H1 (cell line): ENCODE measurements at regions not wholly inside any gene's neighbourhood (a gene's known extent, or its start where the extent isn't known, plus 50 kb on each side); places are given as distances from the start of the nearest gene placed in this dataset.

ENCODE experiments used
- CTCF ChIA-PET: fragments of 300-600 bp; sonication (Branson Sonifier 250); formaldehyde crosslinking; loops from one replicate; lab custom pipeline; 2021; ENCODE audit not compliant: partially characterized antibody; lab: Charles Lee
- POLR2A ChIA-PET: fragments of 300-600 bp; sonication (Branson Sonifier 250); formaldehyde crosslinking; loops from one replicate; lab custom pipeline; 2021; ENCODE audit warnings: inconsistent platforms; ENCODE audit not compliant: partially characterized antibody; lab: Charles Lee
- DNase-seq, 2 experiments: peaks; one replicate each; pipeline versions ENCODE4 v3.0.0 to v3.0.0-alpha.2; 2010 to 2022; ENCODE audit warnings: low spot score in 2 of 2, low read depth in 1 of 2, mixed read lengths in 1 of 2
- FAIRE-seq: peaks from 2 replicates; lab custom pipeline; 2011; peaks lifted over from hg19 to GRCh38; lab: Jason Lieb, UNC
- H2AFZ ChIP-seq: 2 replicates; pipeline ENCODE4 v1.8.1; 2012; ENCODE audit warnings: low read length, inconsistent platforms
- H2AK5ac ChIP-seq: 2 replicates; pipeline ENCODE4 v1.6.1; 2013; ENCODE audit warnings: low read depth, low read length
- H2BK120ac ChIP-seq: replicated peaks from 2 replicates; pipeline ENCODE3; 2013; ENCODE audit warnings: low read depth, low read length, inconsistent platforms
- H2BK12ac ChIP-seq: 2 replicates; pipeline ENCODE4 v1.6.1; 2013; ENCODE audit warnings: low read depth, low read length
- H2BK15ac ChIP-seq: 2 replicates; pipeline ENCODE4 v1.6.1; 2013; ENCODE audit warnings: low read length
- H2BK20ac ChIP-seq: 2 replicates; pipeline ENCODE4 v1.6.1; 2013; ENCODE audit warnings: low read length
- H2BK5ac ChIP-seq: 2 replicates; pipeline ENCODE4 v1.6.1; 2013; ENCODE audit warnings: low read depth, low read length
- H3K14ac ChIP-seq: 2 replicates; pipeline ENCODE4 v1.6.1; 2013; ENCODE audit warnings: inconsistent platforms; ENCODE audit not compliant: insufficient read length
- H3K18ac ChIP-seq: 2 replicates; pipeline ENCODE4 v1.6.1; 2013; ENCODE audit warnings: low read length; ENCODE audit errors: extremely low read depth
- H3K23ac ChIP-seq: 2 replicates; pipeline ENCODE4 v1.6.1; 2013; ENCODE audit warnings: inconsistent platforms; ENCODE audit not compliant: insufficient read length
- H3K23me2 ChIP-seq: 2 replicates; pipeline ENCODE4 v1.6.1; 2013; ENCODE audit warnings: low read depth, low read length
- H3K27ac ChIP-seq: 2 replicates; pipeline ENCODE4 v1.6.1; 2011; ENCODE audit warnings: low read depth, low read length, inconsistent platforms
- H3K27me3 ChIP-seq, 4 experiments: replicated peaks in 1 of 4; 1 replicate in 1 of 4; 2 replicates in 3 of 4; pipeline versions ENCODE4 v1.6.1 to v1.8.1; 2011 to 2013; ENCODE audit warnings: low read length in 3 of 4, mild to moderate bottlenecking in 3 of 4, inconsistent platforms in 2 of 4, mixed read lengths in 2 of 4, moderate library complexity in 1 of 4; ENCODE audit not compliant: control insufficient read depth in 3 of 4, insufficient read depth in 3 of 4; ENCODE audit errors: extremely low read depth in 1 of 4
- H3K36me3 ChIP-seq, 4 experiments: 2 replicates each; pipeline versions ENCODE4 v1.6.1 to v1.8.1; 2011 to 2013; ENCODE audit warnings: mild to moderate bottlenecking in 4 of 4, low read length in 3 of 4, moderate library complexity in 2 of 4, control low read depth in 1 of 4, inconsistent platforms in 1 of 4; ENCODE audit not compliant: insufficient read depth in 4 of 4, control insufficient read depth in 2 of 4
- H3K4ac ChIP-seq: replicated peaks from 2 replicates; pipeline ENCODE3; 2013; ENCODE audit warnings: low read length, low read depth, mixed read lengths, inconsistent platforms; ENCODE audit not compliant: insufficient read length
- H3K4me1 ChIP-seq, 4 experiments: replicated peaks in 1 of 4; 1 replicate in 1 of 4; 2 replicates in 3 of 4; pipeline versions ENCODE4 v1.6.1 to v1.8.1; 2011 to 2013; ENCODE audit warnings: low read length in 3 of 4, inconsistent platforms in 2 of 4, mixed read lengths in 1 of 4; ENCODE audit not compliant: insufficient read depth in 4 of 4, control insufficient read depth in 3 of 4
- H3K4me2 ChIP-seq, 2 experiments: 2 replicates each; pipeline versions ENCODE4 v1.6.1 to v1.8.1; 2011 to 2013; ENCODE audit warnings: low read depth in 2 of 2, low read length in 2 of 2, control low read depth in 1 of 2, inconsistent platforms in 1 of 2, mild to moderate bottlenecking in 1 of 2; ENCODE audit not compliant: insufficient read depth in 1 of 2
- H3K4me3 ChIP-seq, 4 experiments: fragments of 200-600, 300-600 bp in 1 of 4; sonication (generic), shearing (Covaris generic), sonication (Bioruptor Twin) in 1 of 4; 2 replicates each; pipeline versions ENCODE4 v1.5.1 to v1.8.1; 2011 to 2016; ENCODE audit warnings: low read length in 4 of 4, low read depth in 3 of 4, control low read depth in 2 of 4, inconsistent platforms in 2 of 4, mild to moderate bottlenecking in 2 of 4, mixed read lengths in 1 of 4, moderate library complexity in 1 of 4; ENCODE audit not compliant: insufficient read depth in 2 of 4; ENCODE audit errors: extremely low read depth in 1 of 4
- H3K56ac ChIP-seq: replicated peaks from 2 replicates; pipeline ENCODE3; 2013; ENCODE audit warnings: low read depth, mild to moderate bottlenecking, mixed read lengths, low read length, inconsistent platforms; ENCODE audit not compliant: insufficient read length
- H3K79me1 ChIP-seq: 2 replicates; pipeline ENCODE4 v1.6.1; 2013; ENCODE audit warnings: low read depth, low read length, control low read depth
- H3K79me2 ChIP-seq, 2 experiments: 2 replicates each; pipeline versions ENCODE4 v1.6.1 to v1.8.1; 2012 to 2013; ENCODE audit warnings: low read length in 2 of 2, mild to moderate bottlenecking in 2 of 2, inconsistent platforms in 1 of 2; ENCODE audit not compliant: insufficient read depth in 2 of 2, control insufficient read depth in 1 of 2
- H3K9ac ChIP-seq, 4 experiments: replicated peaks in 1 of 4; 1 replicate in 1 of 4; 2 replicates in 3 of 4; pipeline versions ENCODE4 v1.6.1 to v1.8.1; 2011 to 2013; ENCODE audit warnings: low read depth in 3 of 4, low read length in 3 of 4, control low read depth in 2 of 4, mild to moderate bottlenecking in 2 of 4, moderate library complexity in 2 of 4, inconsistent platforms in 1 of 4; ENCODE audit errors: extremely low read depth in 1 of 4
- H3K9me3 ChIP-seq, 2 experiments: 2 replicates each; pipeline versions ENCODE4 v1.6.1 to v1.8.1; 2012 to 2013; ENCODE audit warnings: mild to moderate bottlenecking in 2 of 2, moderate library complexity in 2 of 2, control low read depth in 1 of 2, inconsistent platforms in 1 of 2, low read depth in 1 of 2, low read length in 1 of 2, mixed read lengths in 1 of 2; ENCODE audit not compliant: insufficient read depth in 2 of 2
- H4K20me1 ChIP-seq, 2 experiments: replicated peaks in 1 of 2; 2 replicates each; pipeline versions ENCODE3 to v1.8.1; 2011 to 2013; ENCODE audit warnings: inconsistent platforms in 2 of 2, low read length in 2 of 2, mild to moderate bottlenecking in 1 of 2; ENCODE audit not compliant: insufficient read depth in 2 of 2, control insufficient read depth in 1 of 2
- H4K5ac ChIP-seq: 2 replicates; pipeline ENCODE4 v1.6.1; 2013; ENCODE audit warnings: low read length, low read depth, mixed read lengths, inconsistent platforms; ENCODE audit not compliant: insufficient read length
- H4K8ac ChIP-seq: 2 replicates; pipeline ENCODE4 v1.8.0; 2013; ENCODE audit warnings: mild to moderate bottlenecking, moderate library complexity, low read length, inconsistent platforms; ENCODE audit not compliant: insufficient read depth; ENCODE audit errors: extremely low read depth
- H4K91ac ChIP-seq: replicated peaks from 2 replicates; pipeline ENCODE3; 2013; ENCODE audit warnings: low read length, mixed read lengths, inconsistent platforms; ENCODE audit not compliant: insufficient read length
- ATF3 ChIP-seq: IDR thresholded peaks from 2 replicates; pipeline ENCODE4 v1.6.1; 2011; ENCODE audit warnings: low read depth, mild to moderate bottlenecking, low read length; ENCODE audit not compliant: insufficient read depth
- CREB1 ChIP-seq: IDR thresholded peaks from 2 replicates; pipeline ENCODE4 v1.6.1; 2012; ENCODE audit warnings: inconsistent platforms
- EP300 ChIP-seq, 2 experiments: IDR thresholded peaks; 1 replicate in 1 of 2; 2 replicates in 1 of 2; pipeline ENCODE4 v1.6.1; 2011 to 2012; ENCODE audit warnings: low read depth in 2 of 2, low read length in 2 of 2, mild to moderate bottlenecking in 2 of 2, borderline replicate concordance in 1 of 2, inconsistent platforms in 1 of 2, moderate library complexity in 1 of 2
- HDAC6 ChIP-seq: IDR thresholded peaks from one replicate; pipeline ENCODE4 v1.7.1; 2012; ENCODE audit warnings: low read depth, mild to moderate bottlenecking, inconsistent platforms, low read length, moderate library complexity
- JUN ChIP-seq: IDR thresholded peaks from 2 replicates; pipeline ENCODE4 v1.6.1; 2011; ENCODE audit warnings: low read depth, mild to moderate bottlenecking, improper control_type of control experiment, low read length
- KDM1A ChIP-seq: fragments of 200-600, 300-600 bp; sonication (generic); IDR thresholded peaks from 2 replicates; pipeline ENCODE4 v1.7.1; 2016; ENCODE audit warnings: mild to moderate bottlenecking, low read length, borderline replicate concordance
- KDM4A ChIP-seq: IDR thresholded peaks from one replicate; pipeline ENCODE4 v1.7.1; 2012; ENCODE audit warnings: low read depth, mild to moderate bottlenecking, moderate library complexity, low read length, inconsistent platforms; ENCODE audit not compliant: severe bottlenecking
- POU5F1 ChIP-seq: IDR thresholded peaks from 2 replicates; pipeline ENCODE4 v1.6.1; 2011; ENCODE audit warnings: low read depth, mild to moderate bottlenecking, low read length, moderate library complexity
- RNF2 ChIP-seq: fragments of 200-900, 300-1000 bp; sonication (generic); IDR thresholded peaks from 2 replicates; pipeline ENCODE4 v1.7.1; 2016; ENCODE audit warnings: borderline replicate concordance, low read depth, mild to moderate bottlenecking, antibody characterized with exemption, low read length; ENCODE audit not compliant: poor library complexity, severe bottlenecking; ENCODE audit errors: missing control alignments
- SAP30 ChIP-seq: fragments of 300-600 bp; sonication (generic); IDR thresholded peaks from 2 replicates; pipeline ENCODE4 v1.7.1; 2012; ENCODE audit warnings: low read length, moderate library complexity, mild to moderate bottlenecking, inconsistent platforms; ENCODE audit not compliant: insufficient read depth, insufficient replicate concordance
- WGBS, 2 experiments: shearing (Covaris generic) in 1 of 2; methylation state at CpG; one replicate each; pipeline versions ENCODE4 v1.1.6 to v1.1.7; 2013 to 2015; ENCODE audit warnings: low lambda C conversion rate in 2 of 2, mixed read lengths in 2 of 2, inconsistent platforms in 1 of 2, low coverage in 1 of 2, missing lambda C conversion rate in 1 of 2; ENCODE audit not compliant: insufficient replicate concordance in 2 of 2, insufficient coverage in 1 of 2, insufficient read length in 1 of 2; ENCODE audit errors: extremely low coverage in 1 of 2, missing lambda C conversion rate in 1 of 2; 5-methylcytosine and 5-hydroxymethylcytosine counted together

GRCh38 chr2:66938471-66938967 is 458.6 kb upstream of the ETAA1 start:
- H3K79me1 ChIP-seq: no peaks in the 10 kb centered on the region
- H2BK12ac ChIP-seq: no peak overlapping the region
- no peak overlapping the region for H3K4me3 ChIP-seq
- FAIRE-seq (no peak), DNase-seq (no peak)
- H3K9ac ChIP-seq: no peak overlapping the region
- H2BK5ac ChIP-seq: no peak overlapping the region
- H2BK120ac ChIP-seq: no peak overlapping the region
- no peak overlapping the region for H4K91ac ChIP-seq
- H3K23ac ChIP-seq: no peak overlapping the region
- H3K27me3 ChIP-seq: no peaks in the 10 kb centered on the region
- H2BK15ac ChIP-seq: no peak overlapping the region
- 100% methylated on average over 1 of the region's 1 CpG; no CpG with 5 or more reads in 1 of the 2 experiments for WGBS, 2 experiments
- TF ChIP-seq HDAC6: no peak
- TF ChIP-seq CREB1: no peak
- no peak for TF ChIP-seq POU5F1
- no peak for TF ChIP-seq EP300 (IDR thresholded peaks at IDR 0.05; ENCODE audit: borderline replicate concordance in 1 of 2, low read depth in 2 of 2, low read length in 2 of 2)
- TF ChIP-seq SAP30: no peak
- no peak for TF ChIP-seq JUN
- TF ChIP-seq KDM1A: no peak
- TF ChIP-seq RNF2: no peak
- no peak for TF ChIP-seq ATF3
- no peak for TF ChIP-seq KDM4A
- H3K9me3 ChIP-seq: no peaks in the 10 kb centered on the region
- no peaks in the 10 kb centered on the region for H3K36me3 ChIP-seq
- POLR2A ChIA-PET: no interaction called here
- H4K20me1 ChIP-seq: no peaks in the 10 kb centered on the region
- H3K4me2 ChIP-seq: no peak overlapping the region
- no peak overlapping the region for H4K8ac ChIP-seq
- H2AK5ac ChIP-seq: no peak overlapping the region
- no peak overlapping the region for H4K5ac ChIP-seq
- no peak overlapping the region for H2AFZ ChIP-seq
- H3K14ac ChIP-seq: no peak overlapping the region
- no peaks in the 10 kb centered on the region for H3K23me2 ChIP-seq
- no peak overlapping the region for H3K56ac ChIP-seq
- no peak overlapping the region for H3K18ac ChIP-seq
- no peaks in the 10 kb centered on the region for H3K4me1 ChIP-seq
- H2BK20ac ChIP-seq: no peak overlapping the region
- H3K4ac ChIP-seq: no peak overlapping the region
- H3K27ac ChIP-seq: no peak overlapping the region
- CTCF ChIA-PET: no interaction called here
- H3K79me2 ChIP-seq: no peaks in the 10 kb centered on the region
